ENCODE measurements at regions not wholly inside any gene's neighbourhood (a gene's known extent, or its start where the extent isn't known, plus 50 kb on each side); places are given as distances from the start of the nearest gene placed in this dataset.

DNA sequence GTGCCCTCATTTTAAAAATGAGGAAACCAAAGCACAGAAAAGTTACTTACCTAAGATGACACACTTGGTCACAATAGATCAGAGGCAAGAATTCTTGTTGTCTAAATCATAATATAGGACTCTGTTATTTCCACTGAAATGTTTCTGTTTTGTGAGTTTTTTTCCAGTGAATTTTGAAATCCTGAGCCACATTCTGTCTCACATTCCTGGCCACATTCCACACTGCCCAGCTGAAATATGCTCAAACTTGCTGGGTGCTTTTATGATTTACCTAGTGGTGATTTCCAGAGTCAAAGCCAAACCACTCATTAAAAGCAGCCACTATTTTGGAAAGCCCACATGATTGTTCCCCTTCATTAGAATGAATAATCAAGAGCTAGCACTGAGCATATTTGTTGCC is 82.3 kb upstream of the NPHP3 start:
- TF ChIP-seq FOXM1 (IDR thresholded peaks at IDR 0.05; ENCODE audit: low read depth) (no peak), CTCF (IDR thresholded peaks at IDR 0.05) (no peak), POLR2AphosphoS5 (IDR thresholded peaks at IDR 0.05; ENCODE audit: low read depth, low read length) (no peak), USF2 (IDR thresholded peaks at IDR 0.05; ENCODE audit: borderline replicate concordance, low read depth, low read length) (no peak), CHD2 (IDR thresholded peaks at IDR 0.05; ENCODE audit: low read length, partially characterized antibody) (no peak), IRF3 (IDR thresholded peaks at IDR 0.05; ENCODE audit: low read depth, low read length) (no peak), FOSL2 (IDR thresholded peaks at IDR 0.05; ENCODE audit: borderline replicate concordance, low read depth) (no peak), NRF1 (IDR thresholded peaks at IDR 0.05; ENCODE audit: low read depth, low read length) (no peak), SIN3A (IDR thresholded peaks at IDR 0.05; ENCODE audit: borderline replicate concordance, low read depth, low read length) (no peak), EZH2phosphoT487 (IDR thresholded peaks at IDR 0.05; ENCODE audit: borderline replicate concordance, low read depth) (no peak), RAD21 (IDR thresholded peaks at IDR 0.05; ENCODE audit: low read length) (no peak)
- TF ChIP-seq, protein P1, sequence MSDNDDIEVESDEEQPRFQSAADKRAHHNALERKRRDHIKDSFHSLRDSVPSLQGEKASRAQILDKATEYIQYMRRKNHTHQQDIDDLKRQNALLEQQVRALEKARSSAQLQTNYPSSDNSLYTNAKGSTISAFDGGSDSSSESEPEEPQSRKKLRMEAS (IDR thresholded peaks at IDR 0.05; ENCODE audit: low read depth) = no peak
